ENCODE measurements at regions not wholly inside any gene's neighbourhood (a gene's known extent, or its start where the extent isn't known, plus 50 kb on each side); places are given as distances from the start of the nearest gene placed in this dataset.

- TF ChIP-seq CTCF (conservative IDR thresholded peaks at IDR 0.05; ENCODE audit: low read depth, low read length) (no peak), EZH2 (IDR thresholded peaks at IDR 0.05; ENCODE audit: low read length, unreplicated experiment) (no peak)
Measured at GRCh38 chr7:94848992-94849576, 58.3 kb upstream of the PPP1R9A start.

Data from PC-3 (cell line).